Hepatocyte (in vitro differentiated cells): ENCODE measurements at regions not wholly inside any gene's neighbourhood (a gene's known extent, or its start where the extent isn't known, plus 50 kb on each side); places are given as distances from the start of the nearest gene placed in this dataset.

Experiments used
- DNase-seq: peaks from one replicate; pipeline ENCODE4 v3.0.0-alpha.2; 2016; ENCODE audit warnings: low spot score
- H2AFZ ChIP-seq: fragments of 200-600 bp; sonication (generic); 2 replicates; pipeline ENCODE4 v1.6.0; 2016; ENCODE audit warnings: antibody characterized with exemption, mild to moderate bottlenecking
- H3K27ac ChIP-seq: fragments of 200-600 bp; sonication (generic); 2 replicates; pipeline ENCODE4 v1.5.1; 2016; ENCODE audit warnings: mild to moderate bottlenecking
- H3K27me3 ChIP-seq: fragments of 200-600 bp; sonication (generic); 2 replicates; pipeline ENCODE4 v1.6.1; 2016
- H3K36me3 ChIP-seq: fragments of 200-600 bp; sonication (generic); replicated peaks from 2 replicates; pipeline ENCODE4 v1.5.1; 2016; ENCODE audit warnings: low read depth; ENCODE audit not compliant: insufficient read depth
- H3K4me1 ChIP-seq: fragments of 200-600 bp; sonication (generic); 2 replicates; pipeline ENCODE4 v1.5.1; 2016; ENCODE audit warnings: mild to moderate bottlenecking, moderate library complexity; ENCODE audit not compliant: insufficient read depth
- H3K4me2 ChIP-seq: fragments of 200-600 bp; sonication (generic); 2 replicates; pipeline ENCODE4 v1.6.0; 2016
- H3K4me3 ChIP-seq: fragments of 200-600 bp; sonication (generic); 2 replicates; pipeline ENCODE4 v1.5.1; 2016; ENCODE audit warnings: mild to moderate bottlenecking
- H3K79me2 ChIP-seq: fragments of 200-600 bp; sonication (generic); 2 replicates; pipeline ENCODE4 v1.6.0; 2017; ENCODE audit warnings: mild to moderate bottlenecking
- H3K9me2 ChIP-seq: fragments of 200-600 bp; sonication (generic); replicated peaks from 2 replicates; pipeline ENCODE4 v1.6.0; 2017; ENCODE audit warnings: mild to moderate bottlenecking; ENCODE audit not compliant: insufficient read depth
- H3K9me3 ChIP-seq: fragments of 200-600 bp; sonication (generic); 2 replicates; pipeline ENCODE4 v1.5.1; 2016; ENCODE audit warnings: low read depth, mild to moderate bottlenecking
- H4K20me1 ChIP-seq: fragments of 200-600 bp; sonication (generic); 2 replicates; pipeline ENCODE4 v1.6.0; 2016; ENCODE audit warnings: mild to moderate bottlenecking; ENCODE audit not compliant: insufficient read depth, poor library complexity, severe bottlenecking
- CTCF ChIP-seq: fragments of 200-600 bp; sonication (generic); IDR thresholded peaks from 2 replicates; pipeline ENCODE4 v1.5.1; 2016; ENCODE audit warnings: antibody characterized with exemption, mild to moderate bottlenecking; ENCODE audit not compliant: poor library complexity
- EZH2 ChIP-seq: fragments of 200-600 bp; sonication (generic); IDR thresholded peaks from 2 replicates; pipeline ENCODE4 v1.6.1; 2016; ENCODE audit warnings: antibody characterized with exemption, mild to moderate bottlenecking, borderline replicate concordance
- EZH2phosphoT487 ChIP-seq: fragments of 200-600 bp; sonication (generic); IDR thresholded peaks from one replicate; pipeline ENCODE4 v1.6.1; 2018; ENCODE audit warnings: antibody characterized with exemption, mild to moderate bottlenecking, low read depth, moderate library complexity; ENCODE audit not compliant: unreplicated experiment, severe bottlenecking
- WGBS: methylation state at CpG from one replicate; pipeline ENCODE4 v1.1.6; 2016; ENCODE audit warnings: low lambda C conversion rate; ENCODE audit errors: missing lambda C conversion rate; 5-methylcytosine and 5-hydroxymethylcytosine counted together

- Histone ChIP-seq H3K27ac (no peak overlapping the region), H3K4me1 (no peaks in the 10 kb centered on the region), H3K4me3 (no peak overlapping the region), H2AFZ (no peak overlapping the region), H3K9me3 (no peaks in the 10 kb centered on the region), H3K9me2 (no peaks in the 10 kb centered on the region), H3K27me3 (no peaks in the 10 kb centered on the region), H3K36me3 (no peaks in the 10 kb centered on the region), H3K79me2 (no peaks in the 10 kb centered on the region), H4K20me1 (no peaks in the 10 kb centered on the region), H3K4me2 (no peak overlapping the region)
- WGBS: 85% methylated on average over 7 of the region's 7 CpGs
- no peak for DNase-seq
- TF ChIP-seq EZH2 (no peak), CTCF (no peak), EZH2phosphoT487 (no peak)
These were observed 221.4 kb upstream of the TRIB2 start for GRCh38 chr2:12495247-12495868.

DNA sequence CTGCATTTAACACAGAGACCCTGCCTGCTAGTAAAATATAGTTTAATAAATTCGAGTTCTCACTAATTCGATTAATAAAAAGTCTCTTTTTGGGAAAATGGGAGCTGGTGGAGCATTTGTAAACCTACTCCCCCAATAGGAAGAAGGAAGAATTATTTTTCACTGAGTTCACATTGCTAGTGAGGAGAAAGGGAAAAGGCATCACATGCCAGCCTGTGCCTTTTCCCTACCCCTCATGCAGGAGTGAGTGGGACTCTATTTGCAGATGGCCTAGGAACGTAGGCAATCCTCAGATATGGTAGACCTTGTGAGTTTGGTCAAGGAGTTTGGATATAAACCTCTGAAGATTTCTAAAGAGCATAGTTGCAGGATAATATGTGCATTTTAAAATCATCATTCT lies 218.4 kb upstream of the TRIB2 start:
- H4K20me1 ChIP-seq: no peaks in the 10 kb centered on the region
- 72% methylated on average over 3 of the region's 3 CpGs for WGBS
- H3K36me3 ChIP-seq: no peaks in the 10 kb centered on the region
- H3K79me2 ChIP-seq: no peaks in the 10 kb centered on the region
- no peak overlapping the region for H3K4me2 ChIP-seq
- H3K27me3 ChIP-seq: no peaks in the 10 kb centered on the region
- no peak overlapping the region for H3K4me3 ChIP-seq
- no peak overlapping the region for H2AFZ ChIP-seq
- H3K27ac ChIP-seq: no peak overlapping the region
- no peaks in the 10 kb centered on the region for H3K4me1 ChIP-seq
- no peaks in the 10 kb centered on the region for H3K9me3 ChIP-seq
- DNase-seq: no peak
- no peak for TF ChIP-seq CTCF
- no peaks in the 10 kb centered on the region for H3K9me2 ChIP-seq

- Histone ChIP-seq H3K9me2 (no peaks in the 10 kb centered on the region), H3K27me3 (no peaks in the 10 kb centered on the region), H2AFZ (no peak overlapping the region), H3K36me3 (no peaks in the 10 kb centered on the region), H3K4me1 (no peaks in the 10 kb centered on the region), H3K4me2 (no peak overlapping the region), H3K27ac (no peak overlapping the region), H4K20me1 (no peaks in the 10 kb centered on the region), H3K9me3 (no peaks in the 10 kb centered on the region), H3K4me3 (no peak overlapping the region), H3K79me2 (no peaks in the 10 kb centered on the region)
- no peak for DNase-seq
- TF ChIP-seq CTCF (no peak), EZH2phosphoT487 (no peak), EZH2 (no peak)
- WGBS: 95% methylated on average over 1 of the region's 1 CpG
These were observed 218.0 kb upstream of the TRIB2 start for GRCh38 chr2:12498704-12499103.

DNA sequence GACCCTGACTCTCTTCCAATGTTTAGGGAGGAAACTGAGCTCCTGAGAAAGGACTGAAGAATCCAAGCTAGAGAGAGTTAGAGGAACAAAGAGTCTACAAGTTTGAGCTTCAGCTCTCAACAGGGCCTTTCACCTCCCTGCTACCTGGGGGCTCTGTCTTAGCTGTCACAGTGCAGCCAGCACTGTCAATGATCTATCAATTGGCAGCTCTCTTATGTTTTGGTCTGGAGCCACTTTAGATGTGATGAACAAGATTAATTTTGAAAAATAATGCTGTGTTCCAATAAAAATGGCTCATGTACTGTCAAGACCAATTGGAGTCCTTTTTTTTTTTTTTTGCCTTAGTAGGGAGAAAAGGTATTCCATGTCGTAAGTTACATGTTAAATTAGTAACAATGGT lies 215.8 kb upstream of the TRIB2 start:
- Histone ChIP-seq H3K27me3 (no peaks in the 10 kb centered on the region), H3K27ac (no peak overlapping the region), H3K4me1 (no peaks in the 10 kb centered on the region), H3K9me2 (no peaks in the 10 kb centered on the region), H3K36me3 (no peaks in the 10 kb centered on the region), H2AFZ (no peak overlapping the region), H3K9me3 (no peaks in the 10 kb centered on the region), H3K4me2 (no peak overlapping the region), H3K4me3 (no peak overlapping the region), H3K79me2 (no peaks in the 10 kb centered on the region), H4K20me1 (no peaks in the 10 kb centered on the region)
- no peak for DNase-seq
- TF ChIP-seq EZH2phosphoT487 (no peak), EZH2 (no peak), CTCF (no peak)
- WGBS: 90% methylated on average over 1 of the region's 1 CpG
